A673 (cell line): ENCODE measurements at regions not wholly inside any gene's neighbourhood (a gene's known extent, or its start where the extent isn't known, plus 50 kb on each side); places are given as distances from the start of the nearest gene placed in this dataset.

Experiments
- BruUV-seq: library from RNA; stranded (reverse); fragments of 400-500 nt; replicated peaks from 2 replicates; lab custom pipeline; 2021; lab: Mats Ljungman, UMichigan
- CTCF ChIA-PET: fragments of 300-600 bp; sonication (Branson Sonifier 250); formaldehyde crosslinking; loops from one replicate; lab custom pipeline; 2022; ENCODE audit warnings: antibody characterized with exemption; lab: Charles Lee
- POLR2A ChIA-PET: fragments of 300-600 bp; sonication (Branson Sonifier 250); formaldehyde crosslinking; loops from one replicate; lab custom pipeline; 2022; ENCODE audit warnings: antibody characterized with exemption; ENCODE audit not compliant: low non-redundant PET; lab: Charles Lee
- DNase-seq: peaks from one replicate; pipeline ENCODE4 v3.0.0-alpha.2; 2015; ENCODE audit warnings: low spot score
- H3K27ac ChIP-seq: fragments of 200-600 bp; sonication (generic); 2 replicates; pipeline ENCODE4 v1.5.1; 2016; ENCODE audit warnings: mixed run types, low read depth, mild to moderate bottlenecking, mixed read lengths, antibody characterized with exemption, low read length; ENCODE audit not compliant: poor library complexity, severe bottlenecking
- H3K27me3 ChIP-seq: fragments of 200-600 bp; sonication (generic); replicated peaks from 2 replicates; pipeline ENCODE4 v1.6.1; 2017; ENCODE audit warnings: mixed run types, low read depth, mild to moderate bottlenecking, mixed read lengths, antibody characterized with exemption, low read length; ENCODE audit not compliant: insufficient read depth, poor library complexity
- H3K36me3 ChIP-seq: fragments of 200-600 bp; sonication (generic); 2 replicates; pipeline ENCODE4 v1.6.1; 2016; ENCODE audit warnings: mixed run types, mild to moderate bottlenecking, mixed read lengths, antibody characterized with exemption, low read length; ENCODE audit not compliant: insufficient read depth, poor library complexity, severe bottlenecking
- H3K4me1 ChIP-seq: fragments of 200-600 bp; sonication (generic); 2 replicates; pipeline ENCODE4 v1.6.1; 2017; ENCODE audit warnings: mixed run types, mild to moderate bottlenecking, mixed read lengths, antibody characterized with exemption, low read length; ENCODE audit not compliant: insufficient read depth, poor library complexity, severe bottlenecking
- H3K4me3 ChIP-seq: fragments of 200-600 bp; sonication (generic); 2 replicates; pipeline ENCODE4 v1.5.1; 2016; ENCODE audit warnings: low read depth, mixed run types, mild to moderate bottlenecking, mixed read lengths, low read length; ENCODE audit not compliant: poor library complexity, severe bottlenecking
- H3K9me3 ChIP-seq: fragments of 200-600 bp; sonication (generic); 2 replicates; pipeline ENCODE4 v1.6.1; 2016; ENCODE audit warnings: mixed run types, low read depth, mild to moderate bottlenecking, mixed read lengths, antibody characterized with exemption, low read length; ENCODE audit not compliant: poor library complexity, severe bottlenecking
- EZH2 ChIP-seq: fragments of 200-600 bp; sonication (generic); IDR thresholded peaks from 2 replicates; pipeline ENCODE4 v1.6.1; 2017; ENCODE audit warnings: borderline replicate concordance, low read depth, mild to moderate bottlenecking, mixed read lengths, antibody characterized with exemption, low read length; ENCODE audit not compliant: poor library complexity, severe bottlenecking
- intact Hi-C: fragments of 100-400 bp; cut with micrococcal nuclease; formaldehyde crosslinking; loops from one replicate; pipeline ENCODE4 v1.10.0; 2022; ENCODE audit not compliant: unreplicated experiment
- TF ChIP-seq, protein P1 (sequence below): fragments of 300-800, 200-600 bp; sonication (generic); conservative IDR thresholded peaks from 2 replicates; pipeline ENCODE4 v1.5.1; 2017; ENCODE audit warnings: low read depth, mild to moderate bottlenecking, antibody characterized with exemption, low read length, moderate library complexity, mixed read lengths

GRCh38 chr2:20931346-20931745, 108.4 kb upstream of the LDAH start:
- Histone ChIP-seq H3K4me1 (no peaks in the 10 kb centered on the region), H3K27ac (no peak overlapping the region), H3K4me3 (no peak overlapping the region), H3K36me3 (no peaks in the 10 kb centered on the region), H3K9me3 (no peaks in the 10 kb centered on the region), H3K27me3 (peaks cover 15% of the 10 kb centered on the region)
- DNase-seq: no peak
- BruUV-seq: no TSS peak
- CTCF ChIA-PET: no interaction called here
- TF ChIP-seq EZH2: no peak
- TF ChIP-seq, protein P1, sequence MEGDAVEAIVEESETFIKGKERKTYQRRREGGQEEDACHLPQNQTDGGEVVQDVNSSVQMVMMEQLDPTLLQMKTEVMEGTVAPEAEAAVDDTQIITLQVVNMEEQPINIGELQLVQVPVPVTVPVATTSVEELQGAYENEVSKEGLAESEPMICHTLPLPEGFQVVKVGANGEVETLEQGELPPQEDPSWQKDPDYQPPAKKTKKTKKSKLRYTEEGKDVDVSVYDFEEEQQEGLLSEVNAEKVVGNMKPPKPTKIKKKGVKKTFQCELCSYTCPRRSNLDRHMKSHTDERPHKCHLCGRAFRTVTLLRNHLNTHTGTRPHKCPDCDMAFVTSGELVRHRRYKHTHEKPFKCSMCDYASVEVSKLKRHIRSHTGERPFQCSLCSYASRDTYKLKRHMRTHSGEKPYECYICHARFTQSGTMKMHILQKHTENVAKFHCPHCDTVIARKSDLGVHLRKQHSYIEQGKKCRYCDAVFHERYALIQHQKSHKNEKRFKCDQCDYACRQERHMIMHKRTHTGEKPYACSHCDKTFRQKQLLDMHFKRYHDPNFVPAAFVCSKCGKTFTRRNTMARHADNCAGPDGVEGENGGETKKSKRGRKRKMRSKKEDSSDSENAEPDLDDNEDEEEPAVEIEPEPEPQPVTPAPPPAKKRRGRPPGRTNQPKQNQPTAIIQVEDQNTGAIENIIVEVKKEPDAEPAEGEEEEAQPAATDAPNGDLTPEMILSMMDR: no peak
- intact Hi-C loops: no loop called here
- POLR2A ChIA-PET: no interaction called here

- DNase-seq: no peak
- no peak for TF ChIP-seq EZH2
- TF ChIP-seq, protein P1: no peak
Measured at GRCh38 chr2:20930928-20931327, 108.0 kb upstream of the LDAH start.

GRCh38 chr2:20929721-20930120, 106.8 kb upstream of the LDAH start:
- no peaks in the 10 kb centered on the region for H3K36me3 ChIP-seq
- ChIA-PET CTCF (no interaction called here), POLR2A (no interaction called here)
- DNase-seq: no peak
- intact Hi-C loops: no loop called here
- no TSS peak for BruUV-seq
- TF ChIP-seq, protein P1: no peak
- TF ChIP-seq EZH2: no peak
- no peaks in the 10 kb centered on the region for H3K4me1 ChIP-seq
- H3K9me3 ChIP-seq: no peaks in the 10 kb centered on the region
- no peak overlapping the region for H3K27ac ChIP-seq
- peaks cover 8% of the 10 kb centered on the region for H3K27me3 ChIP-seq
- no peak overlapping the region for H3K4me3 ChIP-seq

More at GRCh38 chr2:20930928-20931327, 108.0 kb upstream of the LDAH start:
- H3K9me3 ChIP-seq: no peaks in the 10 kb centered on the region
- no peaks in the 10 kb centered on the region for H3K4me1 ChIP-seq
- H3K36me3 ChIP-seq: no peaks in the 10 kb centered on the region
- no peak overlapping the region for H3K4me3 ChIP-seq
- ChIA-PET POLR2A (no interaction called here), CTCF (no interaction called here)
- intact Hi-C loops: no loop called here
- peaks cover 12% of the 10 kb centered on the region for H3K27me3 ChIP-seq
- BruUV-seq: no TSS peak
- no peak overlapping the region for H3K27ac ChIP-seq
